NCI-H146 treated with DMSO at 0.1 percent for 48 hours (cell line): ENCODE measurements at regions not wholly inside any gene's neighbourhood (a gene's known extent, or its start where the extent isn't known, plus 50 kb on each side); places are given as distances from the start of the nearest gene placed in this dataset.
A peak's percentile ranks its signal among the peaks of the same experiment; 100 is the strongest.

Source experiments
- DNase-seq: peaks from one replicate; lab custom pipeline; 2025; ENCODE audit not compliant: unreplicated experiment; lab: John Stamatoyannopoulos, UW

- no peak for DNase-seq
Measured at GRCh38 chr4:181465826-181466225, 777.4 kb upstream of the TENM3 start.

GRCh38 chr4:181468451-181468850 is 774.8 kb upstream of the TENM3 start:
- no peak for DNase-seq

DNA sequence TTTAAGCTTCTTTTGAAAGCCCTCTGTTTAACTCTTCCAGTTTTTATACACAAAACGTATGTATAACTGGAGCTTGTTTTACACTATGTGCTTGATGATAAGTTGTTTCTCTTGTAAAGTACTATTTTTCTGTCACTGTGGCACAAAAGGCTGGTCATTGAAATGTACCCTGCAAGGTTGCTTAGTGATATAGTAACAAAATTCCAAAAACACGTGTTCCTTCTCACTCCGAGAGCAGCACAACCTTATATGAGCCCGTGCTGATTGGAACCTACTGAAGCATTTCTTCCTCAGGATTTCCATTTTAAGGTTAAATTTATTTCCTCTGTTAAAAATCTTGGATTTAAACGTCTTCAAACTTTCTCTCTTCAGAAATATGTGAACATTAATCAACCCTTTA is 772.9 kb upstream of the TENM3 start:
- no peak for DNase-seq

- no peak for DNase-seq
Measured at GRCh38 chr4:181475359-181475758, 767.8 kb upstream of the TENM3 start.

DNA sequence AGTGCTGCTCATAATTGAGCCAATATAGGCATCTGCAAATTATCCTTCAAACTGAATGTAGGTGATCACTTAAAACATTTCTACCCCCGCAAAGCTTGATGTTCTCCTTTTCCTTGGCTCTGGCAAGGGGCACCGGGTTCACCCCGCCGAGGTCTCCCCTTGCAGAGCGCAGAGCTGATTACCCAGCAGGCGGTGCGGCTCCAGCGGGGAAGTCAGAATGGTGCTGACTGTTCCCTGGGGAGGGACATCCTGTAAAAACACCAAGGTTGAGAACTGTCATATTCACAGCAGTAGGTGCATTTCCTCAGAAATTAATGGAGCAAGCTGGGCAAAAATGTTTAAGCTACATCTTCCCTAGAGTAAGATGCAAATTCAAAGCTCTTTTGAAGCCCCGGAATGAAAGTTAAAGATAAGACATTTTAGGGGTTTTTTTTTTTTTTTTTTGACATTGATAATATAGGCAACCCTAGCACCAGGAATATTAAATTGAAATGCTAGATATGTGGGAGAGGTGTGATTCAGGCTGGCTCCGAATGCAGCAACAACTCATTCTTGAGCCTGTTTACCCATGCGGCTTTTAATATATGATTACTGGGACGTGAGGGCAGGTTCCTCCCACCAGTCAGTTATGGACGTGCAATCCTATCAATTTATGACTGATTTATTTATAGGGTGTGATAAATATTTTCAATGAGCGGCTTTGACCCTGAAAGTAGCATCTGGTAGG is 767.3 kb upstream of the TENM3 start:
- DNase-seq, result peak; percentile 87

GRCh38 chr4:181476508-181476890 is 766.7 kb upstream of the TENM3 start:
- DNase-seq, result no peak

GRCh38 chr4:181477591-181477990 is 765.6 kb upstream of the TENM3 start:
- DNase-seq, result no peak

DNA sequence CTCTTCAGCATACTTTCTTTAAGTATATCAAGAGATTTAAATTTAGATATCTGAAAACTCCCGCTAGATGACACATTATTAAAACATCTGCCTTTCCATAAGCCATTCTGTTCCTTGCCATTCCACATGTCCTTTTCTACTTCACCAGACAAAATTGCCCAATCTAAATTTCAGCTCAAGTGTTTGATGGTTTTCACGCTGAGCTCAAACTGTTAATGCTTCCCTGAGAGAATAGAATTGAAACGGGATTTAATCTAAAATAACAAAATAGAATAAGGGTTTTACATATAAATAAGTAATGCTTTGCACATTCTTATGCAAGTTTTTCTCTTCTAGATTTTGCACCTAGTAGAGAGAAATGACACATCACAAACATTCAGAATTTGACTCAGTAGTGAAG is 764.5 kb upstream of the TENM3 start:
- DNase-seq, result no peak

GRCh38 chr4:181479141-181479540 is 764.1 kb upstream of the TENM3 start:
- no peak for DNase-seq

GRCh38 chr4:181484396-181484795 is 758.8 kb upstream of the TENM3 start:
- DNase-seq, result peak; percentile 92

DNA sequence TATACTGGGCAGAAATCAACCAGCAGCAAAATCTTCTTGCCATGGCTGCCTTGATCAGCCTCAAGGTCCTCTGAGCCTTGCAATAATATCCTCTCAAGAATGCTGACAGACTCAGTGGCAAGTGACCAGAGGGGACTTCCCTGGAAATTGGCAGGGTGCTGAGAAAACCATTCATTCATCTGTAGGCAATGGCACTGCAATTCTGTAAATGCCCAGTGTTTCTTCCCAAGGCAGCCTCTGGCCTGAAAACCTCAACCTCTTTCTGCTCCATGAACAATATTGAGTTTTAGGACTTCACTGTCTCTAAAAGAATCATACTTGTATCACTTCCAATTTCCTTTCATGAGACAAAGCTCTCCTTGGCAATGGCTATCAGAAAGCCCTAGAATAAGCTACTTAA is 754.3 kb upstream of the TENM3 start:
- no peak for DNase-seq

DNA sequence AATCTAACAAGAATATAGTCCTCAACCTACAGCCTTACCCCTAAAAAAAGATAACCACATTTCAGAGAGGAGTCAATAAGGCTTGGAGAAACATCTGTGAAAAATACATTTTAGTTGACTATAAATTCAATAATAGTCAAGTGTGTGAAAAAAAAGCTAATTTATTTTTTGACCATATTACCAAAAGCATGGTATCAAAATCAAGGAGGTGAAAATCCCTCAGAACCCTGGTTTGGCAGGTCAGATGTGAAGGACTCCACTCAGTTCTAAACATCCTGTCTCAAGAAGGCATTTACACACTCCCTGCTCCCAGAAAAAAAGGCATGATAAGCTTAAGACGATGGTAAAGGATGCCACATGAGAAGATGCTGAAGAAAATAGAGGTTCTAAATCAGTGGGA is 745.1 kb upstream of the TENM3 start:
- no peak for DNase-seq

- DNase-seq, result peak; percentile 78
Measured at GRCh38 chr4:181502611-181503010, 740.6 kb upstream of the TENM3 start.

DNA sequence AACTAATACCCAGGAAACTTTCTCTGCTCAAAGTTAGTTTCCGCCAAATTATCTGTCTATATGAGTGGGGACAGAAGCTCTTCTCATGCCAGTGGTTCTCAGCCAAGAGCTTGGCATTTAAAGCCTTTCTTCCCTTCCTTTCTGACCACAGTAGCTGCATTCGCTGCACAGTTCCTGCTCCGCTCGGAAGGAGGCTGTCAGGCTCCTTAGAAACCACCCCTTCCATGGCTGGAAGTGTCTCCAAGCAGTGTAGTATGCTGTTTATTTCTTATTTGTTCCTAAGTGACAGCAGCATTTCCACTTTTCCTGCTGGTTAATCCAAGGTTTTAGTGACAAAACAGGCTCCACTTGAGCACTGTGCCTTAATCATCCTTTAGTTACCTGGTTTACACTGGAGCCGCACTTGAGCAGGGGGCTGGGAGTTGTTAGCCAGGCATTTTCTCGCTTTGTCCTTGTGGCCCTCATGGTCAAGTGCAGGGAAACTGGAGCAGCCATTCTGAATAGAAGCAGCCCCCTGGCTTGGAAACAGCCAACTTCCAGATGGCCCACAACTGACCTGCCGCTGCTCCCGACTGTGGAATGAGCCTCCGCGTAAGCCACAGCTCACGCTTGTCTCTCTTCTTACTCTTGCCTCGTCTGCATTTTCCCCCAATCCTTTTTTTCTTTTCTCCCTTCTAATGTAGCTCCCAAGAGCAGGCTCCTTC is 739.4 kb upstream of the TENM3 start:
- no peak for DNase-seq

GRCh38 chr4:181504924-181505323 is 738.3 kb upstream of the TENM3 start:
- peak; percentile 100 for DNase-seq

DNA sequence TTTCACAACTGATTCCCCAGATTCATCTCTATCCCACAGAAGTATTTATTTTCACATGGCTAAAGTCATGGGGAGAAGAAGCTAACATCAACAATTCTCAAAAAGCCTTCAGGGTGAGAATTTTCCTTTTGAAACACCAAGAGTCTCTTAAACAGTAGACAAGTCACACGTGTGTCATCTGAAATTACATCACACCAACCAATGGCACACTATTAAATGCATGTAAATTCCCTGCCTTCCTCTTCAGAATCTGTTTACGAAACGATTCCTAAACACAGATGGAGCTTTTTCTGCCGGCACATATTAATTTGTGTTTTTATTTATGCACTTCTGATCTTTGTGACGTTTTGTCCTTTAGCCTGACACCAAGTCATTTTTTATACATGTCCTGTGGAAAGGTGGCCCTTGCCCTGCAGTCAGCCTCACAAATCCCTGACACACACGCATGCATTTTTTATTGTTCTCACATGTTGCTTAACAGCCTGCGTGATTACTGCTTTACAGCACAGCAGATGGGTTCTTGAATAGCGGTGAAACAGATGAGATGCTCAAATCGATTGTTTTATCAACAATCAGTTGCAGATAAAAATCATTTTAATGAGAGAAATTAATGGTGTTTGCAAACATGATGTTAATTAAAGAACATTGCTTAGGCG is 735.9 kb upstream of the TENM3 start:
- DNase-seq, result peak; percentile 100

DNA sequence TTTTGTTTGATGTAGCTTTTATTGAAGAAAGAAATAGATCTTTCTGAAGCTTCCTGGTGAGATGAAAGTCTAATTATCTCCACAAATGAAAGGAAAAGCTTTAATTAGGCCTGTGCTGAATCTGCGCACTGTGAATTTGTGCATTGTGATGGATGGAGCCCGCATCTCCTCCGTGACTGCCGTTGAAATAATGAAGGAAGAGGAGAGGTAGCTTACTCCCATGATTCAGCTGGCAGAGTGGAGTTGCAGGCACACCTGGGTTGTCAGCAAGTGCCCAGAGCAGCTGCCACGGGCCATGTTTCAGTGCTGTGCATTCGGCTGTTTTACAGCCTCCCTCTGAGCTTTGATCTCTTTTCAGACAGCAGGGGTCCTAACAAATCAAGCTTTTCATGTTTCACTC is 735.3 kb upstream of the TENM3 start:
- peak; percentile 100 for DNase-seq

DNA sequence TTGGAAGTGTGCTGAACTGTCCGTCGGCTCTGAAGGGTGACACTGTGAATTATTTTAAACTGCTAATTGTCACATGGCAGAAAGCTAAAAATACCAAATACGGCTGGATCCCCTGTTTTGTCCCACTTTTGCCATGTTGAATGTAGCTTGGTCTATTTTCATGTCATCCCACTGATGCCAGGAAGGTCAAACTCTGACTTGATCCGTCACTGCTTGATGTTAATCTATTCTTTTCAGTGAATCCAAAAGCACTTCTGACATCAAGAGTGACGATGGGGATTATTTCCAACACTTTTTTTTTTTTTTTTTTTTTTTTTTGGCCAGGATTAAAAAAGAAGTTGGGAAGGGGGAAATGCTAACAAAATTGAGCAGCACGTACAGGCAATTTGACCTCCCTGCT is 734.6 kb upstream of the TENM3 start:
- DNase-seq, result peak; percentile 99

DNA sequence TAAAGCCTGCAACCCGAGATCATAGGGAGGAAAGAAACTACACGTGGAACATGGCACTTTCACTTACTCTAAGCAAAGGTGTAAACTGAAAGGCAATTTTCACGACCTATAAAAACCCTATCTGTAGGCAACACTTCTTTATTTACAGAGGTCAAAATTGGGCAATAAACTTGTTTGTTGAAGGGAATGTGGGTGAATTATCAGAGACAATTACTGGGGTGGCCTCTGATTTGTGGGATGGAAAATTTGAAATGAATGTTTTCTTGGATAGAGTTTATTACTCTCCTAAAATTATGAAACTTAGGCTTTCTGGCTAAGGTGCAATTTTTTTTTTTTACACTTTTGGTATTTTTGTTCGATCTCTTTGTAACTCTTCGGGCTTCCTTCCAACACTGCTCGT is 734.1 kb upstream of the TENM3 start:
- DNase-seq, result peak; percentile 99

- no peak for DNase-seq
Measured at GRCh38 chr4:181517491-181517890, 725.7 kb upstream of the TENM3 start.

DNA sequence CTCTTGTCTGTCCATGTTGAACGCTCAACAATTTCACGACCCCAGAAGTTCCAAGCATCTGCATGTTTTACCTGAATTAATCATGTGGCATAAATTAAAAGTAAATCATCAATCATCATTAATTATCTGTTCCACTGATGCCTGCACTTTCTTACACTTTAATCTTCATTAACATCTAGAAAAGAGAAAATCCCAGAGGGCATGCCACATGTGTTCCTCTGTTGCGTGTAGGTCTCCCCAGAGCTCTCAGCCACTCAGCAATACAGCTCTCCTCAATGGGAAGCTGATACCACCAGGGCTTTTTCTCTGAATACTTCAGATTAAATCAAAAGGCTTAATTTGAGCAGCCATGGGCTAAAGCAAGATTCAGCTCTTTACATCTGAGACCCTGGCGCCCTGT is 722.4 kb upstream of the TENM3 start:
- DNase-seq, result peak; percentile 66

- no peak for DNase-seq
Measured at GRCh38 chr4:181523973-181524372, 719.2 kb upstream of the TENM3 start.
